SK-N-SH treated with all-trans-retinoic acid at 6 μM for 48 hours (cell line): ENCODE measurements at regions not wholly inside any gene's neighbourhood (a gene's known extent, or its start where the extent isn't known, plus 50 kb on each side); places are given as distances from the start of the nearest gene placed in this dataset.

Source experiments
- ATAC-seq: fragments of 200-7000 bp; cut with Tn5 transposase; 3 replicates; pipeline ENCODE4 v1.9.1; 2020; ENCODE audit warnings: mild to moderate bottlenecking, moderate library complexity
- ARNTL ChIP-seq: fragments of 450-650 bp; formaldehyde crosslinking; IDR thresholded peaks from 2 replicates; pipeline ENCODE4 v1.5.0; 2020; ENCODE audit warnings: low read depth, mild to moderate bottlenecking, moderate library complexity, borderline replicate concordance
- BACH2 ChIP-seq: fragments of 250-450 bp; sonication (Bioruptor Pico); IDR thresholded peaks from 2 replicates; pipeline ENCODE4 v1.9.0; 2021; ENCODE audit warnings: mild to moderate bottlenecking, borderline replicate concordance
- CSDC2 ChIP-seq: fragments of 250-450 bp; sonication (Bioruptor Pico); IDR thresholded peaks from 2 replicates; pipeline ENCODE4 v1.5.0; 2020; ENCODE audit warnings: mild to moderate bottlenecking, moderate library complexity
- CSRNP3 ChIP-seq: fragments of 250-450 bp; sonication (Bioruptor Pico); IDR thresholded peaks from 2 replicates; pipeline ENCODE4 v1.5.1; 2021; ENCODE audit warnings: mild to moderate bottlenecking, moderate library complexity
- ESRRG ChIP-seq: fragments of 250-450 bp; sonication (Bioruptor Pico); IDR thresholded peaks from 2 replicates; pipeline ENCODE4 v1.6.1; 2021; ENCODE audit warnings: mild to moderate bottlenecking
- GLIS3 ChIP-seq: fragments of 250-450 bp; sonication (Bioruptor Pico); IDR thresholded peaks from 2 replicates; pipeline ENCODE4 v1.5.0; 2020; ENCODE audit warnings: mild to moderate bottlenecking, moderate library complexity
- ISL1 ChIP-seq: fragments of 250-450 bp; sonication (Bioruptor Pico); IDR thresholded peaks from 2 replicates; pipeline ENCODE4 v2.1.2; 2022; ENCODE audit warnings: mild to moderate bottlenecking, moderate library complexity
- OSR1 ChIP-seq: fragments of 250-450 bp; sonication (Bioruptor Pico); IDR thresholded peaks from 2 replicates; pipeline ENCODE4 v1.8.0; 2022; ENCODE audit warnings: moderate library complexity, mild to moderate bottlenecking, inconsistent platforms
- PATZ1 ChIP-seq: fragments of 250-450 bp; sonication (Bioruptor Pico); IDR thresholded peaks from 2 replicates; pipeline ENCODE4 v1.8.0; 2020; ENCODE audit warnings: mild to moderate bottlenecking, moderate library complexity, borderline replicate concordance
- PPARA ChIP-seq: fragments of 250-450 bp; sonication (Bioruptor Pico); IDR thresholded peaks from 2 replicates; pipeline ENCODE4 v1.5.0; 2020; ENCODE audit warnings: mild to moderate bottlenecking, borderline replicate concordance
- SNAI2 ChIP-seq: fragments of 250-450 bp; sonication (Bioruptor Pico); IDR thresholded peaks from 2 replicates; pipeline ENCODE4 v1.5.0; 2020; ENCODE audit warnings: mild to moderate bottlenecking, moderate library complexity
- TCF4 ChIP-seq: fragments of 250-450 bp; sonication (Bioruptor Pico); IDR thresholded peaks from 2 replicates; pipeline ENCODE4 v1.8.0; 2021; ENCODE audit warnings: mild to moderate bottlenecking, moderate library complexity, borderline replicate concordance
- TOX ChIP-seq: fragments of 250-450 bp; sonication (Bioruptor Pico); IDR thresholded peaks from 2 replicates; pipeline ENCODE4 v1.8.0; 2021; ENCODE audit warnings: mild to moderate bottlenecking, moderate library complexity, borderline replicate concordance
- TSHZ2 ChIP-seq: fragments of 250-450 bp; sonication (Bioruptor Pico); IDR thresholded peaks from 2 replicates; pipeline ENCODE4 v1.5.0; 2020; ENCODE audit warnings: mild to moderate bottlenecking, moderate library complexity
- ZC3H10 ChIP-seq: fragments of 250-450 bp; sonication (Bioruptor Pico); IDR thresholded peaks from 2 replicates; pipeline ENCODE4 v1.5.1; 2021; ENCODE audit warnings: mild to moderate bottlenecking, moderate library complexity
- ZFP3 ChIP-seq: fragments of 250-450 bp; sonication (Bioruptor Pico); IDR thresholded peaks from 2 replicates; pipeline ENCODE4 v1.5.0; 2020; ENCODE audit warnings: mild to moderate bottlenecking, moderate library complexity
- ZNF565 ChIP-seq: fragments of 450-650 bp; formaldehyde crosslinking; conservative IDR thresholded peaks from 2 replicates; pipeline ENCODE4 v1.5.0; 2020; ENCODE audit warnings: low read depth, mild to moderate bottlenecking, moderate library complexity
- ZNF70 ChIP-seq: fragments of 450-650 bp; formaldehyde crosslinking; IDR thresholded peaks from 2 replicates; pipeline ENCODE4 v1.5.0; 2020; ENCODE audit warnings: mild to moderate bottlenecking, moderate library complexity
- ZNF8 ChIP-seq: fragments of 450-650 bp; formaldehyde crosslinking; IDR thresholded peaks from 2 replicates; pipeline ENCODE4 v1.5.0; 2020; ENCODE audit warnings: mild to moderate bottlenecking, moderate library complexity
- TF ChIP-seq, protein P1 (sequence below): fragments of 250-450 bp; sonication (Bioruptor Pico); IDR thresholded peaks from 2 replicates; pipeline ENCODE4 v1.5.1; 2020; ENCODE audit warnings: low read depth, mild to moderate bottlenecking, moderate library complexity
- TF ChIP-seq, protein P2 (sequence below): fragments of 250-450 bp; sonication (Bioruptor Pico); IDR thresholded peaks from 2 replicates; pipeline ENCODE4 v1.8.0; 2021; ENCODE audit warnings: low read depth, mild to moderate bottlenecking, moderate library complexity, borderline replicate concordance

DNA sequence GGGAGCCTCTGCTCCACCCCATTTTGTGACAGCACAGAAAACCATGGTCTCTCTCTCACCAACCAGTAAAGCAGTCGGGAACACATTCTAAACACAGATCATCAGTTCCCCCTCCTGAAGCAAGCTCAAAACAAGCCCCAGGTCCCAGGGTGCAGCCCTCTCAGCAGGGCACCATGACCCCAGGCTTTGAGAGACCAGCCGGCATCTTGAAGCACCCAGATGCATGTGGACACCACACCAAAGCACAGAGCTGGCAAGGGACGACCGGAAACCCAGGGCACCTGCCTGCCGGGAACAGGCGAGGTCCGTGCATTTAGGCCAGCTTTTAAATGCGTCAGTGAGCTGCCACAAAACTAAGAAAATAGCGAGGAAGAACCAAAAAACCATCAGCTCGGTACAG lies 103.2 kb upstream of the IQSEC1 start:
- ATAC-seq = no peak
- TF ChIP-seq ZC3H10 (CRISPR knock-in tag) (no peak), ESRRG (CRISPR knock-in tag) (no peak), TSHZ2 (CRISPR knock-in tag) (no peak), BACH2 (CRISPR knock-in tag) (no peak), ISL1 (no peak), GLIS3 (no peak), ZNF565 (CRISPR knock-in tag) (no peak), ZNF8 (CRISPR knock-in tag) (no peak), PPARA (no peak), TOX (CRISPR knock-in tag) (no peak), CSRNP3 (CRISPR knock-in tag) (no peak), ZFP3 (CRISPR knock-in tag) (no peak), TCF4 (no peak), CSDC2 (CRISPR knock-in tag) (no peak), SNAI2 (CRISPR knock-in tag) (no peak)
- TF ChIP-seq, protein P1, sequence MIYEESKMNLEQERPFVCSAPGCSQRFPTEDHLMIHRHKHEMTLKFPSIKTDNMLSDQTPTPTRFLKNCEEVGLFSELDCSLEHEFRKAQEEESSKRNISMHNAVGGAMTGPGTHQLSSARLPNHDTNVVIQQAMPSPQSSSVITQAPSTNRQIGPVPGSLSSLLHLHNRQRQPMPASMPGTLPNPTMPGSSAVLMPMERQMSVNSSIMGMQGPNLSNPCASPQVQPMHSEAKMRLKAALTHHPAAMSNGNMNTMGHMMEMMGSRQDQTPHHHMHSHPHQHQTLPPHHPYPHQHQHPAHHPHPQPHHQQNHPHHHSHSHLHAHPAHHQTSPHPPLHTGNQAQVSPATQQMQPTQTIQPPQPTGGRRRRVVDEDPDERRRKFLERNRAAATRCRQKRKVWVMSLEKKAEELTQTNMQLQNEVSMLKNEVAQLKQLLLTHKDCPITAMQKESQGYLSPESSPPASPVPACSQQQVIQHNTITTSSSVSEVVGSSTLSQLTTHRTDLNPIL = no peak
- TF ChIP-seq, protein P2, sequence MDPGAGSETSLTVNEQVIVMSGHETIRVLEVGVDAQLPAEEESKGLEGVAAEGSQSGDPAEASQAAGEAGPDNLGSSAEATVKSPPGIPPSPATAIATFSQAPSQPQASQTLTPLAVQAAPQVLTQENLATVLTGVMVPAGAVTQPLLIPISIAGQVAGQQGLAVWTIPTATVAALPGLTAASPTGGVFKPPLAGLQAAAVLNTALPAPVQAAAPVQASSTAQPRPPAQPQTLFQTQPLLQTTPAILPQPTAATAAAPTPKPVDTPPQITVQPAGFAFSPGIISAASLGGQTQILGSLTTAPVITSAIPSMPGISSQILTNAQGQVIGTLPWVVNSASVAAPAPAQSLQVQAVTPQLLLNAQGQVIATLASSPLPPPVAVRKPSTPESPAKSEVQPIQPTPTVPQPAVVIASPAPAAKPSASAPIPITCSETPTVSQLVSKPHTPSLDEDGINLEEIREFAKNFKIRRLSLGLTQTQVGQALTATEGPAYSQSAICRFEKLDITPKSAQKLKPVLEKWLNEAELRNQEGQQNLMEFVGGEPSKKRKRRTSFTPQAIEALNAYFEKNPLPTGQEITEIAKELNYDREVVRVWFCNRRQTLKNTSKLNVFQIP (CRISPR knock-in tag) = no peak
- TF ChIP-seq, all 23 proteins: peak for 0

- no peak for ATAC-seq
- TF ChIP-seq TCF4 (no peak), TSHZ2 (CRISPR knock-in tag) (no peak), ZC3H10 (CRISPR knock-in tag) (no peak), CSDC2 (CRISPR knock-in tag) (no peak), BACH2 (CRISPR knock-in tag) (no peak), TOX (CRISPR knock-in tag) (no peak), PATZ1 (CRISPR knock-in tag) (no peak), PPARA (no peak), ZNF70 (CRISPR knock-in tag) (no peak), GLIS3 (no peak), ISL1 (no peak), CSRNP3 (CRISPR knock-in tag) (no peak), ESRRG (CRISPR knock-in tag) (no peak), OSR1 (CRISPR knock-in tag) (no peak), ARNTL (CRISPR knock-in tag) (no peak)
- TF ChIP-seq, protein P1 = no peak
- TF ChIP-seq, protein P2 (CRISPR knock-in tag) = no peak
These were observed 101.5 kb upstream of the IQSEC1 start for GRCh38 chr3:13174803-13175135.
